ENCODE measurements at regions not wholly inside any gene's neighbourhood (a gene's known extent, or its start where the extent isn't known, plus 50 kb on each side); places are given as distances from the start of the nearest gene placed in this dataset.

- 68 to 74% methylated on average over 4 of the region's 4 CpGs for WGBS, 2 donors
- Histone ChIP-seq H3K4me3 (replicated peaks in 1 of 3) (no peak overlapping the region), H3K36me3 (no peaks in the 10 kb centered on the region), H3K4me1 (peaks cover 7 to 9% of the 10 kb centered on the region in 2 donors), H3K27me3 (no peaks in the 10 kb centered on the region), H3K9me3 (no peaks in the 10 kb centered on the region), H3K27ac (no peak overlapping the region)
- no peak for DNase-seq
- intact Hi-C loops (cut with DNase I) = no loop called here
- no peak for TF ChIP-seq POLR2A (IDR thresholded peaks at IDR 0.05)
- TF ChIP-seq CTCF (IDR thresholded peaks at IDR 0.05) = no peak
These were observed 862.0 kb upstream of the ID2 start for GRCh38 chr2:7819850-7820249.

- no peaks in the 10 kb centered on the region for H3K36me3 ChIP-seq
- H3K9me3 ChIP-seq = no peaks in the 10 kb centered on the region
- no peak for TF ChIP-seq POLR2A (IDR thresholded peaks at IDR 0.05)
- no peak for TF ChIP-seq CTCF (IDR thresholded peaks at IDR 0.05)
- DNase-seq = no peak
- no peaks in the 10 kb centered on the region for H3K27me3 ChIP-seq
- H3K4me3 ChIP-seq (replicated peaks in 1 of 3) = no peak overlapping the region
- intact Hi-C loops (cut with DNase I) = no loop called here
- 49 to 59% methylated on average over 2 of the region's 2 CpGs for WGBS, 2 donors
- H3K4me1 ChIP-seq = peaks cover 21 to 25% of the 10 kb centered on the region in 2 donors
- no peak overlapping the region for H3K27ac ChIP-seq
These were observed 857.6 kb upstream of the ID2 start for GRCh38 chr2:7824211-7824610.

GRCh38 chr2:7825591-7826312 lies 856.1 kb upstream of the ID2 start:
- Histone ChIP-seq H3K9me3 (no peaks in the 10 kb centered on the region), H3K36me3 (no peaks in the 10 kb centered on the region), H3K27me3 (no peaks in the 10 kb centered on the region), H3K27ac (peak overlapping the region; percentile 67 to 83 (median 81)), H3K4me1 (peaks cover 15% of the 10 kb centered on the region in 2 donors), H3K4me3 (replicated peaks in 1 of 3) (no peak overlapping the region)
- TF ChIP-seq CTCF (IDR thresholded peaks at IDR 0.05) (no peak), POLR2A (IDR thresholded peaks at IDR 0.05) (peak in 1 of 2 donors; percentile 33)
- intact Hi-C loops (cut with DNase I) = no loop called here
- WGBS, 2 donors = 27 to 39% methylated on average over 9 of the region's 9 CpGs
- peak; percentile 81 to 83 for DNase-seq

GRCh38 chr2:7826656-7827055 lies 855.2 kb upstream of the ID2 start:
- Histone ChIP-seq H3K36me3 (no peaks in the 10 kb centered on the region), H3K9me3 (no peaks in the 10 kb centered on the region), H3K27me3 (no peaks in the 10 kb centered on the region), H3K27ac (peak overlapping the region; percentile 67 to 83 (median 81)), H3K4me3 (replicated peaks in 1 of 3) (no peak overlapping the region), H3K4me1 (peaks cover 15 to 18% of the 10 kb centered on the region in 2 donors)
- WGBS, 2 donors = 88 to 90% methylated on average over 4 of the region's 4 CpGs
- no peak for TF ChIP-seq POLR2A (IDR thresholded peaks at IDR 0.05)
- TF ChIP-seq CTCF (IDR thresholded peaks at IDR 0.05) = no peak
- intact Hi-C loops (cut with DNase I) = no loop called here
- DNase-seq = no peak

- TF ChIP-seq CTCF (IDR thresholded peaks at IDR 0.05) = no peak
- no peak for TF ChIP-seq POLR2A (IDR thresholded peaks at IDR 0.05)
- no peak overlapping the region for H3K4me3 ChIP-seq (replicated peaks in 1 of 3)
- H3K4me1 ChIP-seq = peaks cover 18% of the 10 kb centered on the region in 2 donors
- intact Hi-C loops (cut with DNase I) = no loop called here
- no peaks in the 10 kb centered on the region for H3K36me3 ChIP-seq
- DNase-seq = no peak
- WGBS, 2 donors = 84 to 91% methylated on average over 3 of the region's 3 CpGs
- no peak overlapping the region for H3K27ac ChIP-seq
- no peaks in the 10 kb centered on the region for H3K27me3 ChIP-seq
- H3K9me3 ChIP-seq = no peaks in the 10 kb centered on the region
These were observed 852.6 kb upstream of the ID2 start for GRCh38 chr2:7829241-7829640.
